HL-60 (cell line): ENCODE measurements at regions not wholly inside any gene's neighbourhood (a gene's known extent, or its start where the extent isn't known, plus 50 kb on each side); places are given as distances from the start of the nearest gene placed in this dataset.

Experiments
- DNase-seq, 2 experiments: peaks; one replicate each; pipeline ENCODE4 v3.0.0-alpha.2; 2010 to 2020; ENCODE audit warnings: low read depth in 1 of 2, low spot score in 1 of 2
- H3K27ac ChIP-seq: fragments of 250-450 bp; sonication (Bioruptor Pico); replicated peaks from 2 replicates; pipeline ENCODE4 v1.5.1; 2020; ENCODE audit warnings: mild to moderate bottlenecking, moderate library complexity
- H3K27me3 ChIP-seq: fragments of 250-450 bp; sonication (Bioruptor Pico); 2 replicates; pipeline ENCODE4 v1.5.1; 2021; ENCODE audit warnings: mild to moderate bottlenecking, moderate library complexity; ENCODE audit not compliant: insufficient read depth, poor library complexity, severe bottlenecking
- H3K4me3 ChIP-seq: replicated peaks from 2 replicates; pipeline ENCODE4 v1.5.1; 2011; ENCODE audit warnings: mild to moderate bottlenecking, control low read depth, low read length; ENCODE audit not compliant: insufficient read depth
- CTCF ChIP-seq: IDR thresholded peaks from one replicate; pipeline ENCODE4 v1.5.1; 2011; ENCODE audit warnings: low read length, control low read depth, inconsistent platforms; ENCODE audit not compliant: insufficient read depth
- GABPA ChIP-seq: IDR thresholded peaks from 2 replicates; pipeline ENCODE4 v1.6.1; 2012; ENCODE audit warnings: low read depth
- POLR2AphosphoS5 ChIP-seq: IDR thresholded peaks from 2 replicates; pipeline ENCODE4 v1.6.1; 2012; ENCODE audit warnings: low read depth
- REST ChIP-seq: IDR thresholded peaks from 2 replicates; pipeline ENCODE4 v1.6.1; 2012; ENCODE audit warnings: low read depth; ENCODE audit not compliant: insufficient replicate concordance
- SPI1 ChIP-seq: IDR thresholded peaks from 2 replicates; pipeline ENCODE4 v1.6.1; 2012; ENCODE audit warnings: low read depth, mild to moderate bottlenecking, borderline replicate concordance

- Histone ChIP-seq H3K27ac (no peak overlapping the region), H3K27me3 (no peaks in the 10 kb centered on the region), H3K4me3 (no peak overlapping the region)
- DNase-seq: no peak
- TF ChIP-seq POLR2AphosphoS5: no peak
Observed at GRCh38 chr18:42182728-42183700, 228.0 kb downstream of the PIK3C3 start.

- no peaks in the 10 kb centered on the region for H3K27me3 ChIP-seq
- no peak overlapping the region for H3K4me3 ChIP-seq
- peak in 1 of 2 experiments; percentile 10 for DNase-seq
- TF ChIP-seq GABPA (no peak), SPI1 (no peak), REST (no peak), POLR2AphosphoS5 (no peak), CTCF (no peak)
- H3K27ac ChIP-seq: no peak overlapping the region
Observed at GRCh38 chr18:42183746-42184145, 228.7 kb downstream of the PIK3C3 start.

GRCh38 chr18:42184685-42185477, 229.8 kb downstream of the PIK3C3 start:
- peak; percentile 88 for TF ChIP-seq SPI1
- TF ChIP-seq CTCF: no peak
- no peak for TF ChIP-seq GABPA
- Histone ChIP-seq H3K27ac (no peak overlapping the region), H3K27me3 (no peaks in the 10 kb centered on the region), H3K4me3 (no peak overlapping the region)
- peak in 1 of 2 experiments; percentile 25 for DNase-seq

- H3K27ac ChIP-seq: no peak overlapping the region
- DNase-seq: no peak
Observed at GRCh38 chr18:42185486-42185885, 230.5 kb downstream of the PIK3C3 start.

More at GRCh38 chr18:42185486-42185885, 230.5 kb downstream of the PIK3C3 start:
- H3K4me3 ChIP-seq: no peak overlapping the region
- H3K27me3 ChIP-seq: no peaks in the 10 kb centered on the region
- TF ChIP-seq REST: no peak
- no peak for TF ChIP-seq GABPA
- TF ChIP-seq SPI1: no peak
- TF ChIP-seq CTCF: no peak
- no peak for TF ChIP-seq POLR2AphosphoS5
